Spleen (tissue), 11 donors: ENCODE measurements at regions not wholly inside any gene's neighbourhood (a gene's known extent, or its start where the extent isn't known, plus 50 kb on each side); places are given as distances from the start of the nearest gene placed in this dataset.

ENCODE experiments used
- DNase-seq: peaks from one replicate; pipeline ENCODE4 v3.0.0-alpha.2; 2020
- H3K27ac ChIP-seq, 8 donors: fragments of 200-600 bp; sonication (generic) in 7 of 8; 1 replicate in 4 of 8; 2 replicates in 4 of 8; pipeline versions ENCODE4 v1.5.0 to v1.8.0; 2016 to 2021; ENCODE audit warnings: inconsistent platforms in 4 of 8, mild to moderate bottlenecking in 4 of 8, moderate library complexity in 1 of 8
- H3K27me3 ChIP-seq, 7 donors: fragments of 200-600 bp; sonication (generic) in 6 of 7; replicated peaks in 1 of 7; 1 replicate in 4 of 7; 2 replicates in 3 of 7; pipeline versions ENCODE4 v1.5.0 to v1.8.0; 2016 to 2021; ENCODE audit warnings: inconsistent platforms in 3 of 7, mild to moderate bottlenecking in 1 of 7
- H3K36me3 ChIP-seq, 6 donors: fragments of 200-600 bp; sonication (generic) in 5 of 6; 1 replicate in 4 of 6; 2 replicates in 2 of 6; pipeline versions ENCODE4 v1.5.0 to v1.8.0; 2016 to 2021; ENCODE audit warnings: inconsistent platforms in 2 of 6
- H3K4me1 ChIP-seq, 6 donors: fragments of 200-600 bp; sonication (generic) in 5 of 6; 1 replicate in 3 of 6; 2 replicates in 3 of 6; pipeline versions ENCODE4 v1.5.0 to v1.8.0; 2016 to 2021; ENCODE audit warnings: inconsistent platforms in 3 of 6
- H3K4me3 ChIP-seq, 8 donors: fragments of 200-600 bp; sonication (generic) in 7 of 8; 1 replicate in 4 of 8; 2 replicates in 4 of 8; pipeline versions ENCODE4 v1.5.0 to v1.8.0; 2016 to 2021; ENCODE audit warnings: inconsistent platforms in 4 of 8, mild to moderate bottlenecking in 4 of 8, moderate library complexity in 2 of 8
- H3K9me3 ChIP-seq, 8 donors: fragments of 200-600 bp; sonication (generic) in 7 of 8; 1 replicate in 4 of 8; 2 replicates in 4 of 8; pipeline versions ENCODE4 v1.5.0 to v1.8.0; 2016 to 2021; ENCODE audit warnings: inconsistent platforms in 4 of 8
- CTCF ChIP-seq, 11 experiments: fragments of 200-600 bp in 7 of 11; fragments of 450-650 bp in 4 of 11; sonication (generic) in 4 of 11; IDR thresholded peaks in 8 of 11; conservative IDR thresholded peaks in 3 of 11; 1 replicate in 7 of 11; 2 replicates in 4 of 11; pipeline versions ENCODE4 v1.4.0 to v1.8.0; 2016 to 2021; ENCODE audit warnings: antibody characterized with exemption in 11 of 11, inconsistent platforms in 4 of 11, mild to moderate bottlenecking in 1 of 11
- POLR2A ChIP-seq, 3 donors: fragments of 450-650 bp; IDR thresholded peaks; one replicate each; pipeline ENCODE4 v1.5.1; 2017; ENCODE audit warnings: antibody characterized with exemption in 3 of 3, mild to moderate bottlenecking in 1 of 3
- POLR2AphosphoS5 ChIP-seq, 3 donors: sonication (generic); formaldehyde crosslinking; IDR thresholded peaks; one replicate each; pipeline ENCODE4 v1.5.1; 2017; ENCODE audit warnings: antibody characterized with exemption in 3 of 3
- WGBS, 5 donors: extraction: QIAGEN DNeasy Blood & Tissue Kit in 3 of 5; methylation state at CpG; one replicate each; pipeline versions ENCODE4 v1.1.5 to v1.1.7; 2013 to 2018; 5-methylcytosine and 5-hydroxymethylcytosine counted together
- intact Hi-C: fragments of 100-400 bp; cut with DNase I; formaldehyde crosslinking; loops from one replicate; pipeline ENCODE4 v1.15.0; 2023; ENCODE audit warnings: low total_unique reads
- donor health status: healthy with polysubstance abuse.
- donor health status: DM: no; HTN: no; CAD: no; lungs with moderate emphysema.
- donor health status: DM: no; HTN: no; CAD: no.
- donor health status: Bipolar disorder and iron deficiency.
- donor health status: healthy.
- donor health status: DM: no; HTN: no; CAD: no.
- donor health status: DM: yes; HTN: yes; CAD: no.

DNA sequence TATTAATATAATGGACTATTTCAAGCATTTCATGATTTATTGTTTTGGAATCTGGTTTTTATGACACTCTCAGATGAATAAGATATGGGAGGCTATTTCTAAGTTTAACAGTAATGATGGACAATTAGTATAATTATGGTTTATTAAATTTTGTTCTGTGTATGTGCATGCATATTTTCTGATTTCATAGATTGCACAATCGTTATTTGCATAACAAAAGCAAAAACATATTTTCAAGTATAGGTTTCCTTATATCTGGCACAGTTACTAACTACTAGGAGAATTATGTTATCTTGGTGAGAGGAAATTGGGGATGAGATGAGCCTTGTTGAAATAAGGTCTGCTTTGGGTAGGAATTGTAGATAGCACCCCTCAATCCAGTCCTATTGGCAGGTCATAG is 413.1 kb downstream of the MCTP2 start:
- TF ChIP-seq POLR2AphosphoS5 (IDR thresholded peaks at IDR 0.05) (no peak), POLR2A (IDR thresholded peaks at IDR 0.05) (no peak), CTCF (IDR thresholded peaks at IDR 0.05 in 8 of 11, conservative IDR thresholded peaks at IDR 0.05 in 3 of 11) (no peak)
- Histone ChIP-seq H3K9me3 (no peaks in the 10 kb centered on the region), H3K27me3 (peaks cover 0 to 5% (median 0%) of the 10 kb centered on the region in 7 donors), H3K36me3 (no peaks in the 10 kb centered on the region), H3K27ac (no peak overlapping the region), H3K4me3 (no peak overlapping the region), H3K4me1 (no peaks in the 10 kb centered on the region)
- WGBS, 5 donors: 55 to 83% (median 76%) methylated on average over 1 of the region's 1 CpG
- no peak for DNase-seq
- intact Hi-C loops: no loop called here

GRCh38 chr15:94653071-94653470 is 421.7 kb downstream of the MCTP2 start:
- WGBS, 5 donors: 84 to 90% (median 88%) methylated on average over 6 of the region's 6 CpGs
- Histone ChIP-seq H3K9me3 (no peaks in the 10 kb centered on the region), H3K27me3 (peaks cover 0 to 10% (median 0%) of the 10 kb centered on the region in 7 donors), H3K27ac (no peak overlapping the region), H3K4me3 (no peak overlapping the region), H3K36me3 (no peaks in the 10 kb centered on the region), H3K4me1 (no peaks in the 10 kb centered on the region)
- TF ChIP-seq CTCF (IDR thresholded peaks at IDR 0.05 in 8 of 11, conservative IDR thresholded peaks at IDR 0.05 in 3 of 11) (no peak), POLR2A (IDR thresholded peaks at IDR 0.05) (no peak), POLR2AphosphoS5 (IDR thresholded peaks at IDR 0.05) (no peak)
- DNase-seq: no peak
- intact Hi-C loops: no loop called here

DNA sequence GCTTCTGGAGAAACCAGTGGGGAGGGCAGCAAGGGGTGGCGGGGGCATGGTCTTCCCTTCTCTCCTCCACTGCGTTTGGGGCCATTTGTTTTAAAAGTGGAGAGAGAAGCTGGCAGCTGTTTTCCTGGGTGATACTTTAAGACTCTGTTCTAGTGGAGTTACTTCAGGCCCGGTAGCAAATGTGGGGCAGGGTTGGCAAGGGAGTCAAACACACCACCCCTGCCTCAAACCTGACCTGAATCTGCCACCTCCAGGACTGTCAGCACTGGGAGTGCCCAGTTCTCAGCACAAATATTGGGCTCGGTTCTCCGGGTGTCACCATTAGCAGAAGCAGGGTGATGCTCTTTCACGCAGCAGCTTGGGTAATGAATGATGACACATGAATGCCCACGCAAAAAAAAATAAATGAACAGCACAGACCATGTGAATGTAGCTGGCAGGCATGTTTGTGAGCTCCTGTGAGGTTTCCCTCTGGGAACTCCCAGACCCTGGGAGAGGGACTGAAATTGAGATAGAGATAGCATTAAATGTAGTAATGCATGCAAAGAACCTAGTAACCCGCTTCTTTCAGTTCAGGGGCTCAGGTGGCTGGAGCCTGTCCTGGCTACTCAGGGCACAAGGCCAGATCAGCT is 424.0 kb downstream of the MCTP2 start:
- intact Hi-C loops: no loop called here
- WGBS, 5 donors: 87 to 97% (median 92%) methylated on average over 7 to 8 of the region's 8 CpGs
- no peaks in the 10 kb centered on the region for H3K4me1 ChIP-seq

More for the DNA sequence above, 424.0 kb downstream of the MCTP2 start:
- no peak for DNase-seq
- H3K36me3 ChIP-seq: no peaks in the 10 kb centered on the region
- H3K9me3 ChIP-seq: no peaks in the 10 kb centered on the region
- peaks cover 0 to 10% (median 0%) of the 10 kb centered on the region in 7 donors for H3K27me3 ChIP-seq
- no peak overlapping the region for H3K4me3 ChIP-seq
- TF ChIP-seq CTCF (IDR thresholded peaks at IDR 0.05 in 8 of 11, conservative IDR thresholded peaks at IDR 0.05 in 3 of 11) (no peak), POLR2AphosphoS5 (IDR thresholded peaks at IDR 0.05) (no peak), POLR2A (IDR thresholded peaks at IDR 0.05) (no peak)
- H3K27ac ChIP-seq: no peak overlapping the region
